PFSK-1 (cell line): ENCODE measurements at regions not wholly inside any gene's neighbourhood (a gene's known extent, or its start where the extent isn't known, plus 50 kb on each side); places are given as distances from the start of the nearest gene placed in this dataset.

Experiments used
- FOXP2 ChIP-seq: optimal IDR thresholded peaks from 2 replicates; pipeline ENCODE3; 2011; ENCODE audit warnings: borderline replicate concordance, control low read depth, inconsistent platforms; ENCODE audit not compliant: insufficient read depth; ENCODE audit errors: extremely low read length, extremely low read depth
- POLR2AphosphoS5 ChIP-seq: IDR thresholded peaks from 2 replicates; pipeline ENCODE4 v1.6.1; 2012; ENCODE audit warnings: low read depth, mild to moderate bottlenecking, control low read depth, low read length, moderate library complexity
- SIN3A ChIP-seq: IDR thresholded peaks from 2 replicates; pipeline ENCODE4 v1.6.1; 2012; ENCODE audit warnings: mild to moderate bottlenecking, low read length, moderate library complexity, borderline replicate concordance; ENCODE audit not compliant: insufficient read depth
- TAF1 ChIP-seq: IDR thresholded peaks from 2 replicates; pipeline ENCODE4 v1.6.1; 2012; ENCODE audit warnings: low read length, control low read depth, borderline replicate concordance; ENCODE audit not compliant: insufficient read depth
- TF ChIP-seq, protein P1 (sequence below), 2 experiments: IDR thresholded peaks; 2 replicates each; pipeline versions ENCODE4 v1.6.1 to v1.8.0; 2011 to 2012; ENCODE audit warnings: low read depth in 2 of 2, low read length in 2 of 2, control low read depth in 1 of 2, inconsistent platforms in 1 of 2, mild to moderate bottlenecking in 1 of 2, moderate library complexity in 1 of 2; ENCODE audit not compliant: insufficient read depth in 1 of 2

GRCh38 chr5:82439750-82440445, 161.7 kb upstream of the RPS23 start:
- no peak for TF ChIP-seq POLR2AphosphoS5
- TF ChIP-seq TAF1, result no peak
- TF ChIP-seq, protein P1, sequence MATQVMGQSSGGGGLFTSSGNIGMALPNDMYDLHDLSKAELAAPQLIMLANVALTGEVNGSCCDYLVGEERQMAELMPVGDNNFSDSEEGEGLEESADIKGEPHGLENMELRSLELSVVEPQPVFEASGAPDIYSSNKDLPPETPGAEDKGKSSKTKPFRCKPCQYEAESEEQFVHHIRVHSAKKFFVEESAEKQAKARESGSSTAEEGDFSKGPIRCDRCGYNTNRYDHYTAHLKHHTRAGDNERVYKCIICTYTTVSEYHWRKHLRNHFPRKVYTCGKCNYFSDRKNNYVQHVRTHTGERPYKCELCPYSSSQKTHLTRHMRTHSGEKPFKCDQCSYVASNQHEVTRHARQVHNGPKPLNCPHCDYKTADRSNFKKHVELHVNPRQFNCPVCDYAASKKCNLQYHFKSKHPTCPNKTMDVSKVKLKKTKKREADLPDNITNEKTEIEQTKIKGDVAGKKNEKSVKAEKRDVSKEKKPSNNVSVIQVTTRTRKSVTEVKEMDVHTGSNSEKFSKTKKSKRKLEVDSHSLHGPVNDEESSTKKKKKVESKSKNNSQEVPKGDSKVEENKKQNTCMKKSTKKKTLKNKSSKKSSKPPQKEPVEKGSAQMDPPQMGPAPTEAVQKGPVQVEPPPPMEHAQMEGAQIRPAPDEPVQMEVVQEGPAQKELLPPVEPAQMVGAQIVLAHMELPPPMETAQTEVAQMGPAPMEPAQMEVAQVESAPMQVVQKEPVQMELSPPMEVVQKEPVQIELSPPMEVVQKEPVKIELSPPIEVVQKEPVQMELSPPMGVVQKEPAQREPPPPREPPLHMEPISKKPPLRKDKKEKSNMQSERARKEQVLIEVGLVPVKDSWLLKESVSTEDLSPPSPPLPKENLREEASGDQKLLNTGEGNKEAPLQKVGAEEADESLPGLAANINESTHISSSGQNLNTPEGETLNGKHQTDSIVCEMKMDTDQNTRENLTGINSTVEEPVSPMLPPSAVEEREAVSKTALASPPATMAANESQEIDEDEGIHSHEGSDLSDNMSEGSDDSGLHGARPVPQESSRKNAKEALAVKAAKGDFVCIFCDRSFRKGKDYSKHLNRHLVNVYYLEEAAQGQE (IDR thresholded peaks at IDR 0.05; ENCODE audit: insufficient read depth in 1 of 2, low read depth in 2 of 2, low read length in 2 of 2), result no peak
- no peak for TF ChIP-seq SIN3A
- TF ChIP-seq FOXP2, result no peak
